GM23338 (cell line): ENCODE measurements at regions not wholly inside any gene's neighbourhood (a gene's known extent, or its start where the extent isn't known, plus 50 kb on each side); places are given as distances from the start of the nearest gene placed in this dataset.

ENCODE experiments used
- CREB1 ChIP-seq: fragments of 250-450 bp; sonication (Bioruptor Pico); IDR thresholded peaks from 2 replicates; pipeline ENCODE4 v1.5.0; 2020; ENCODE audit warnings: low read depth, mild to moderate bottlenecking, moderate library complexity
- CTCF ChIP-seq, 2 experiments: fragments of 200-600 bp in 1 of 2; sonication (generic) in 1 of 2; conservative IDR thresholded peaks; 2 replicates each; pipeline versions ENCODE4 v1.5.1 to v1.6.1; 2016 to 2017; ENCODE audit warnings: antibody characterized with exemption in 2 of 2, low read depth in 2 of 2, mild to moderate bottlenecking in 2 of 2, moderate library complexity in 1 of 2
- EZH2 ChIP-seq: fragments of 200-600 bp; sonication (generic); IDR thresholded peaks from one replicate; pipeline ENCODE4 v1.8.0; 2017; ENCODE audit warnings: antibody characterized with exemption, mild to moderate bottlenecking, low read depth; ENCODE audit not compliant: unreplicated experiment
- JUNB ChIP-seq: IDR thresholded peaks from one replicate; pipeline ENCODE4 v1.6.1; 2016; ENCODE audit warnings: antibody characterized with exemption; ENCODE audit not compliant: unreplicated experiment
- POLR2AphosphoS5 ChIP-seq: IDR thresholded peaks from 2 replicates; pipeline ENCODE4 v1.6.1; 2016; ENCODE audit warnings: antibody characterized with exemption, low read depth
- STAT1 ChIP-seq: IDR thresholded peaks from one replicate; pipeline ENCODE4 v1.6.1; 2016; ENCODE audit warnings: antibody characterized with exemption; ENCODE audit not compliant: unreplicated experiment
- ZNF331 ChIP-seq: fragments of 250-450 bp; sonication (Bioruptor Pico); IDR thresholded peaks from 2 replicates; pipeline ENCODE4 v1.5.0; 2020; ENCODE audit warnings: low read depth, mild to moderate bottlenecking, moderate library complexity
- TF ChIP-seq, protein P1 (sequence below): fragments of 250-450 bp; sonication (Bioruptor Pico); IDR thresholded peaks from 2 replicates; pipeline ENCODE4 v1.5.0; 2020; ENCODE audit warnings: mild to moderate bottlenecking, moderate library complexity
- TF ChIP-seq, protein P2 (sequence below): IDR thresholded peaks from 2 replicates; pipeline ENCODE4 v1.6.1; 2016; ENCODE audit warnings: antibody characterized with exemption

DNA sequence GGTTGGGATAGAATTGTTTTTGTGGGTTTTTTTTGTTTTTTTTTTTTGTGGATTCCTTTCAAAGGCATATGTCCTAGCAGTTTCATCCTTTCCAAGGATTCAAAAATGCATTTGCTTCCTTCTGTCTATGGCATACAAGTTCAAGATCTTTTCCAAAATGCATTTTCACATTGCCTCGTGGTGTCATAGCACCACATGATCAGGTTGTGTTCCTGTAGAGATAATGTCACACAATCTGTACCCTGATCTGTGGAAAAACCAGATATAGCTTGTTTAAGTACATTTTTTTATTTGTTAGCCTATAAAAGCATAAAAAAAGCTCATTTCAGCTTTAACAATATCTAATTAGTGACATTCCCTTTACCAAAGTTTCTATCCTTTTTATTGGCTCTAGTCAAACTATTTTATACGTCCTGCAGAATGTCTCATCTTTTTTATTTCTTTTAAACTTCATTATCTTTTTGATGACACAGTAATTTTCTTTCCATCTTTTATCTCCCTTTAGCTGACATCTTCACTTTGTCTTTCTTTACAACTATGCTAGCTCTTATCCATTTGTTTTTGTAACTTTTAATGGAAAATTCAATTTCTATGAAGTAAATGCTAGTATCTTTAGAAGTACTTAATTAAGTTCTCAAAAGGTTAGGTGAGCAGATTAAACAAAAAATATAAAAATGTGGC lies 106.0 kb upstream of the NOVA1 start (continued):
- TF ChIP-seq, protein P1, sequence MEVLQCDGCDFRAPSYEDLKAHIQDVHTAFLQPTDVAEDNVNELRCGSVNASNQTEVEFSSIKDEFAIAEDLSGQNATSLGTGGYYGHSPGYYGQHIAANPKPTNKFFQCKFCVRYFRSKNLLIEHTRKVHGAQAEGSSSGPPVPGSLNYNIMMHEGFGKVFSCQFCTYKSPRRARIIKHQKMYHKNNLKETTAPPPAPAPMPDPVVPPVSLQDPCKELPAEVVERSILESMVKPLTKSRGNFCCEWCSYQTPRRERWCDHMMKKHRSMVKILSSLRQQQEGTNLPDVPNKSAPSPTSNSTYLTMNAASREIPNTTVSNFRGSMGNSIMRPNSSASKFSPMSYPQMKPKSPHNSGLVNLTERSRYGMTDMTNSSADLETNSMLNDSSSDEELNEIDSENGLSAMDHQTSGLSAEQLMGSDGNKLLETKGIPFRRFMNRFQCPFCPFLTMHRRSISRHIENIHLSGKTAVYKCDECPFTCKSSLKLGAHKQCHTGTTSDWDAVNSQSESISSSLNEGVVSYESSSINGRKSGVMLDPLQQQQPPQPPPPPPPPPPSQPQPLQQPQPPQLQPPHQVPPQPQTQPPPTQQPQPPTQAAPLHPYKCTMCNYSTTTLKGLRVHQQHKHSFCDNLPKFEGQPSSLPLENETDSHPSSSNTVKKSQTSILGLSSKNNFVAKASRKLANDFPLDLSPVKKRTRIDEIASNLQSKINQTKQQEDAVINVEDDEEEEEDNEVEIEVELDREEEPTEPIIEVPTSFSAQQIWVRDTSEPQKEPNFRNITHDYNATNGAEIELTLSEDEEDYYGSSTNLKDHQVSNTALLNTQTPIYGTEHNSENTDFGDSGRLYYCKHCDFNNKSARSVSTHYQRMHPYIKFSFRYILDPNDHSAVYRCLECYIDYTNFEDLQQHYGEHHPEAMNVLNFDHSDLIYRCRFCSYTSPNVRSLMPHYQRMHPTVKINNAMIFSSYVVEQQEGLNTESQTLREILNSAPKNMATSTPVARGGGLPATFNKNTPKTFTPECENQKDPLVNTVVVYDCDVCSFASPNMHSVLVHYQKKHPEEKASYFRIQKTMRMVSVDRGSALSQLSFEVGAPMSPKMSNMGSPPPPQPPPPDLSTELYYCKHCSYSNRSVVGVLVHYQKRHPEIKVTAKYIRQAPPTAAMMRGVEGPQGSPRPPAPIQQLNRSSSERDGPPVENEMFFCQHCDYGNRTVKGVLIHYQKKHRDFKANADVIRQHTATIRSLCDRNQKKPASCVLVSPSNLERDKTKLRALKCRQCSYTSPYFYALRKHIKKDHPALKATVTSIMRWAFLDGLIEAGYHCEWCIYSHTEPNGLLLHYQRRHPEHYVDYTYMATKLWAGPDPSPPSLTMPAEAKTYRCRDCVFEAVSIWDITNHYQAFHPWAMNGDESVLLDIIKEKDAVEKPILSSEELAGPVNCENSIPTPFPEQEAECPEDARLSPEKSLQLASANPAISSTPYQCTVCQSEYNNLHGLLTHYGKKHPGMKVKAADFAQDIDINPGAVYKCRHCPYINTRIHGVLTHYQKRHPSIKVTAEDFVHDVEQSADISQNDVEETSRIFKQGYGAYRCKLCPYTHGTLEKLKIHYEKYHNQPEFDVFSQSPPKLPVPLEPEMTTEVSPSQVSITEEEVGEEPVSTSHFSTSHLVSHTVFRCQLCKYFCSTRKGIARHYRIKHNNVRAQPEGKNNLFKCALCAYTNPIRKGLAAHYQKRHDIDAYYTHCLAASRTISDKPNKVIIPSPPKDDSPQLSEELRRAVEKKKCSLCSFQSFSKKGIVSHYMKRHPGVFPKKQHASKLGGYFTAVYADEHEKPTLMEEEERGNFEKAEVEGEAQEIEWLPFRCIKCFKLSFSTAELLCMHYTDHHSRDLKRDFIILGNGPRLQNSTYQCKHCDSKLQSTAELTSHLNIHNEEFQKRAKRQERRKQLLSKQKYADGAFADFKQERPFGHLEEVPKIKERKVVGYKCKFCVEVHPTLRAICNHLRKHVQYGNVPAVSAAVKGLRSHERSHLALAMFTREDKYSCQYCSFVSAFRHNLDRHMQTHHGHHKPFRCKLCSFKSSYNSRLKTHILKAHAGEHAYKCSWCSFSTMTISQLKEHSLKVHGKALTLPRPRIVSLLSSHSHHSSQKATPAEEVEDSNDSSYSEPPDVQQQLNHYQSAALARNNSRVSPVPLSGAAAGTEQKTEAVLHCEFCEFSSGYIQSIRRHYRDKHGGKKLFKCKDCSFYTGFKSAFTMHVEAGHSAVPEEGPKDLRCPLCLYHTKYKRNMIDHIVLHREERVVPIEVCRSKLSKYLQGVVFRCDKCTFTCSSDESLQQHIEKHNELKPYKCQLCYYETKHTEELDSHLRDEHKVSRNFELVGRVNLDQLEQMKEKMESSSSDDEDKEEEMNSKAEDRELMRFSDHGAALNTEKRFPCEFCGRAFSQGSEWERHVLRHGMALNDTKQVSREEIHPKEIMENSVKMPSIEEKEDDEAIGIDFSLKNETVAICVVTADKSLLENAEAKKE (CRISPR knock-in tag): no peak
- TF ChIP-seq POLR2AphosphoS5: no peak
- TF ChIP-seq STAT1: no peak
- no peak for TF ChIP-seq CREB1 (CRISPR knock-in tag)
- TF ChIP-seq, protein P2, sequence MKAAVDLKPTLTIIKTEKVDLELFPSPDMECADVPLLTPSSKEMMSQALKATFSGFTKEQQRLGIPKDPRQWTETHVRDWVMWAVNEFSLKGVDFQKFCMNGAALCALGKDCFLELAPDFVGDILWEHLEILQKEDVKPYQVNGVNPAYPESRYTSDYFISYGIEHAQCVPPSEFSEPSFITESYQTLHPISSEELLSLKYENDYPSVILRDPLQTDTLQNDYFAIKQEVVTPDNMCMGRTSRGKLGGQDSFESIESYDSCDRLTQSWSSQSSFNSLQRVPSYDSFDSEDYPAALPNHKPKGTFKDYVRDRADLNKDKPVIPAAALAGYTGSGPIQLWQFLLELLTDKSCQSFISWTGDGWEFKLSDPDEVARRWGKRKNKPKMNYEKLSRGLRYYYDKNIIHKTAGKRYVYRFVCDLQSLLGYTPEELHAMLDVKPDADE: no peak
- TF ChIP-seq JUNB: no peak
- no peak for TF ChIP-seq ZNF331 (CRISPR knock-in tag)
- TF ChIP-seq CTCF (conservative IDR thresholded peaks at IDR 0.05; ENCODE audit: low read depth in 2 of 2): no peak
- no peak for TF ChIP-seq EZH2
